ENCODE measurements at regions not wholly inside any gene's neighbourhood (a gene's known extent, or its start where the extent isn't known, plus 50 kb on each side); places are given as distances from the start of the nearest gene placed in this dataset.

DNA sequence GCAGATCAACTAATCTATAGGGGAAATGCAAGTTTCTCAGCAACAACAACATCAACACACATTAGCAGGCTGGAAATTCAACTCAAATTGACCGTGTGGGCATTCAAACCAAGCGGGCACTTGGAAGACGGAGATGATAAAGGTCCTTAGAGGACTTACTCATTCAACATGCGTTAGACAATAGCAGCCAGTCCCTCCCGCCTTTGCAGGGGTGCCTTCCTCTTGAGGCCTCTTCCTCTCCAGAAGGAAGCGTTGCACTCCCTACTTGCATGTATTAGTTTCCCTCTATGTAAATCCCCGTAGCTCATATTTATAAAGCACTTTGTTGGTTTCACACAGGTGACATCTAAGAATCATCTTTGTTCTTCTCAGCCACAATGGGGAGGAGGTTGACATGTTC lies 300.8 kb upstream of the STXBP5 start:
- TF ChIP-seq CTCF (IDR thresholded peaks at IDR 0.05): no peak

DNA sequence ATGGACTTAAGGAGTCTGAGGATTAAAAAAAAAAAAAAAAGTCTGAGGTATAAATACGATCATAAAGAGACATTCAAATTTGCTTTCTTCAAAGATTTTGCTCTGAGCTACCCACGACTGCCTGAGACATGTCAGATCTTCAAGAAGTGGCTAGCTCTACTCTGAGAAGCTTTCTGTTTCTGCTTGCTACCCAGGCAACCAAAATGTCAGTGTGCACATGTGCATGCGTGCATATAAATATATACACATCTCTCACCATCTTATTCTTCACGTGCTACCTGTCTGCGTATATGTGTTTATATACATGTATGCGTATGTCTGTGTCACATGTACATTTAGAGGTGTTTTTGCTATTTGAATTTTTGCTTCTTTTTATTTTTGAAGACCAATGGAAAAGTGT lies 299.6 kb upstream of the STXBP5 start:
- no peak for TF ChIP-seq CTCF (IDR thresholded peaks at IDR 0.05)

DNA sequence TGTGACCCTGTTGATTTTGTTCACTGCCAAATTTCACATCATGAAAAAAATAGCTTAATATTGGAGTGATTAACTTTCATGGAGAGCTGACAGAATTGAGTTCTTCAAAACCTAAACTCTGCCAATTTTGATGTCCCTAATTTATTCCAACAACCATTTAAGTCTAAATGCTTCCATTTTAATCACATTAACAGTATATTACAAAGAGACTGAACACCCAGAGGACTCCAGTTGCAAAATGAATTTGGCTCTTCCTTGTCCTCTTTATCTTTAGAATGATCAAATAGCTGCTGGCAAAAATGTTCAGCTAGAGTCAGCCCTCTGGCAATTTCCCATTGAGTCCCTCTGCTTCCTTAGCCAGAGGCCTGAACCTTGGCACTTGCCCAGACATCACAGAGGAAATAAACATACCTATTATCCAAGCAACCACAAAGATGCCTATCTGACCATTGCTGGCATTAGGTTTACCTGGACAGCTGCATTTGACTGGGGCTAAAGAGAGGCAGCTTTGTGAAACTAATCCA lies 299.0 kb upstream of the STXBP5 start:
- no peak for TF ChIP-seq CTCF (IDR thresholded peaks at IDR 0.05)

DNA sequence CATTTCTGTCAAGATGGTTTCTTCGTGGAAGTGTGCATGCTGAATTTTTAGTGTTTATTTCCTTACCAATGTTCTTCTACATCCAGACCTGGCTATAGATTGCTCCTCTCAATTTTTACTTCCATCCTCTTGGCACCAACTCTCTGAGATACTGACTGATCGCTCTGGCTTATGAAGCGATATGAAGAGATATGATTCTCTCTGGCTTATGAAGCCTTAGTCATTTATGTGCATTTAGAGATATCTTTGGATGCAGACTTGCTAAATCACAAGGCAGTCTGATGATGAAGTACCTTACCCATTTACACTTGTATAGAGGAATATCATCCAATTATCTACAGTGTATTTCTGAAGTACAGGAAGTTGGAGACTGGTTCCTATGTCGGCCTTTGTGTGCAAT lies 295.4 kb upstream of the STXBP5 start:
- TF ChIP-seq CTCF (IDR thresholded peaks at IDR 0.05): no peak

- no peak for TF ChIP-seq CTCF (IDR thresholded peaks at IDR 0.05)
Measured at GRCh38 chr6:146909376-146909775, 294.8 kb upstream of the STXBP5 start.

DNA sequence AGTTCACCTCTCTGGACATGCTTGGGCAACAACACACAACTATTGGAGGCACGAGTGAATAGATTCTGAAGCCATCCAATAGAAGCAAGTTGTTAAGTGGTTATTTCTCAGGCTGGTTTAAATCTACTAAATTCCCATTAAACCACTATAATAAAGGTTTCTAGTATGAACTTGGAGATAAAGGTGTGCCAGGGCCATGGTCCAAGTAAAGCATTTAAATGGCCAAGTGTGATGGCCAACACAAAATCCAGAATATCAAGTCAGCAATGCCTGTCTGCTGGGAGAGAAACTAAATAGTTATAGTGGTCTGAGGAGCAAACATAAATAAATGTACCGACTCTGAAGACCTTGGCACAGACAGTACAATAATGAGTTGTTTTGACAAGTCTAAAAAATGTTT lies 294.3 kb upstream of the STXBP5 start:
- TF ChIP-seq CTCF (IDR thresholded peaks at IDR 0.05): no peak

DNA sequence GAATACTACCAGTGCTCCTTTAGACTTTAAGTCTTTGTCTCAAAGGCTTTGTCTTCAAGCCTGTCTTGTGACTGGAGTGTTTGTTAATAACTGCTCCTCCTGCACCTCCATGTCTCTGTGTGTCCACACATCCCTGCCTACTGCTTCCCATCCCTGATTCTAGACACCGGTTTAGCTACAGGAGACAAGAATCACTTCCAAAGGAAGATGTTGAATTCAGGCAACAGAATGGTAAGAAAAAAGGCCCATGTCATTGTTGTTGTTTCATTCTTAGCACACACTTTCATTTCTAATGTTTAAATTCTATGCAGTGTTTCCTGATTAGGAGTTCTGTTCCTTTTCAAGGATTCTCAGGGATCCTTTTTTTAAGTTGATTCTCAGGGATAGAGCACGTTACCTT lies 293.6 kb upstream of the STXBP5 start:
- no peak for TF ChIP-seq CTCF (IDR thresholded peaks at IDR 0.05)

DNA sequence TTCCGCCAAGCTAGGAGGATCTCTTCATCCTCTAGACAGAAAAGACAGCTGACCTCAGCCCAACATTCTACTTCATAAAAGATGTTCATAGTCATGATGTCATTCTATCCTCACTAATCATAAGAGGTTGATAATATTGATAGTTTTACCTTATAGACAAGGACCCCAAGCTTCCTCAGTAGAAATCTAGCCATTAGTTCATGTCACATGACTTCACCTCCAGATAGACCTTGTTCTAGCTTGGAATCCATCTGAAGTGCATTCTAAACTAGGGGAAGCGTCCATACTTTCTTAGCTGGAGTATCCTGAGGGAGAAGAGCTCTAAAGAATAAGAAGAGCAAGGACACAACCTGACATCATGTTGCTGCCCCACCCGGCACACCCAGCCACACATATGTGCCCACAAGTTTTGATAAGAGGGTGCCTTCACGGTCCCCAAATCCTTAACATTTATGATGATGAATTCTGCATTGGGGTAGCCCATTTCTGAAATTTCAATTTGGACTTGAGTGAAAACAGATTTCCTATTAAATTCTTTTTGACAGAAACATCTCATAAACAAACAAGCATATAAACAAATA lies 292.5 kb upstream of the STXBP5 start:
- no peak for TF ChIP-seq CTCF (IDR thresholded peaks at IDR 0.05)
